ENCODE measurements at regions not wholly inside any gene's neighbourhood (a gene's known extent, or its start where the extent isn't known, plus 50 kb on each side); places are given as distances from the start of the nearest gene placed in this dataset.

GRCh38 chr11:81515566-81515965 lies 1218.1 kb downstream of the FAM181B start:
- Histone ChIP-seq H3K27ac (no peak overlapping the region), H3K79me2 (ENCODE audit: low read depth) (no peaks in the 10 kb centered on the region), H3F3A (ENCODE audit: low read depth) (no peaks in the 10 kb centered on the region), H4K20me1 (ENCODE audit: low read depth) (no peaks in the 10 kb centered on the region), H3K9me3 (ENCODE audit: low read depth) (no peaks in the 10 kb centered on the region), H3K4me3 (no peak overlapping the region), H3K27me3 (no peaks in the 10 kb centered on the region), H3K36me3 (no peaks in the 10 kb centered on the region), H3K4me1 (no peaks in the 10 kb centered on the region), H3K4me2 (no peak overlapping the region), H2AFZ (replicated peaks) (no peak overlapping the region), H3K9ac (no peak overlapping the region)
- no peak overlapping the region for H3K4me3 Mint-ChIP-seq
- DNase-seq (ENCODE audit: low spot score), result no peak
- no peaks in the 10 kb centered on the region for H3K27me3 Mint-ChIP-seq (ENCODE audit: insufficient read depth, low read depth)
- H3K36me3 Mint-ChIP-seq, result no peaks in the 10 kb centered on the region
- no peak overlapping the region for H3K27ac Mint-ChIP-seq
- TF ChIP-seq EZH2 (IDR thresholded peaks at IDR 0.05) (no peak), CTCF (IDR thresholded peaks at IDR 0.05) (no peak)
- no peaks in the 10 kb centered on the region for H3K9me3 Mint-ChIP-seq
- H3K4me1 Mint-ChIP-seq, result no peaks in the 10 kb centered on the region

GRCh38 chr11:81497202-81497804 lies 1236.4 kb downstream of the FAM181B start:
- Mint-ChIP-seq H3K9me3 (no peaks in the 10 kb centered on the region), H3K27me3 (ENCODE audit: insufficient read depth, low read depth) (peaks cover 5% of the 10 kb centered on the region), H3K27ac (no peak overlapping the region), H3K4me3 (no peak overlapping the region), H3K4me1 (peaks cover 15% of the 10 kb centered on the region), H3K36me3 (no peaks in the 10 kb centered on the region)
- Histone ChIP-seq H3K36me3 (no peaks in the 10 kb centered on the region), H3K9ac (no peak overlapping the region), H2AFZ (replicated peaks) (no peak overlapping the region), H3F3A (ENCODE audit: low read depth) (no peaks in the 10 kb centered on the region), H3K79me2 (ENCODE audit: low read depth) (no peaks in the 10 kb centered on the region), H3K27ac (no peak overlapping the region), H3K27me3 (no peaks in the 10 kb centered on the region), H4K20me1 (ENCODE audit: low read depth) (no peaks in the 10 kb centered on the region), H3K4me1 (no peaks in the 10 kb centered on the region), H3K4me3 (no peak overlapping the region), H3K9me3 (ENCODE audit: low read depth) (no peaks in the 10 kb centered on the region), H3K4me2 (no peak overlapping the region)
- DNase-seq (ENCODE audit: low spot score), result peak; percentile 65
- TF ChIP-seq EZH2phosphoT487 (IDR thresholded peaks at IDR 0.05) (no peak), CTCF (IDR thresholded peaks at IDR 0.05) (peak; percentile 80)

- no peak overlapping the region for H2AFZ ChIP-seq (replicated peaks)
- H3K4me1 ChIP-seq, result no peaks in the 10 kb centered on the region
- no peak overlapping the region for H3K4me3 ChIP-seq
- no peak overlapping the region for H3K27ac Mint-ChIP-seq
- H3K27me3 Mint-ChIP-seq (ENCODE audit: insufficient read depth, low read depth), result peaks cover 5% of the 10 kb centered on the region
- no peaks in the 10 kb centered on the region for H3K36me3 ChIP-seq
- no peaks in the 10 kb centered on the region for H3F3A ChIP-seq (ENCODE audit: low read depth)
- no peak overlapping the region for H3K27ac ChIP-seq
- no peaks in the 10 kb centered on the region for H3K79me2 ChIP-seq (ENCODE audit: low read depth)
- H3K4me3 Mint-ChIP-seq, result no peak overlapping the region
- H3K4me1 Mint-ChIP-seq, result peaks cover 15% of the 10 kb centered on the region
- H3K9me3 Mint-ChIP-seq, result no peaks in the 10 kb centered on the region
- H3K9ac ChIP-seq, result no peak overlapping the region
- no peaks in the 10 kb centered on the region for H4K20me1 ChIP-seq (ENCODE audit: low read depth)
- H3K27me3 ChIP-seq, result no peaks in the 10 kb centered on the region
- H3K36me3 Mint-ChIP-seq, result no peaks in the 10 kb centered on the region
- H3K4me2 ChIP-seq, result no peak overlapping the region
- peak; percentile 4 for DNase-seq (ENCODE audit: low spot score)
- TF ChIP-seq EZH2 (IDR thresholded peaks at IDR 0.05) (no peak), CTCF (IDR thresholded peaks at IDR 0.05) (no peak), EZH2phosphoT487 (IDR thresholded peaks at IDR 0.05) (no peak)
- H3K9me3 ChIP-seq (ENCODE audit: low read depth), result no peaks in the 10 kb centered on the region
Observed at GRCh38 chr11:81496601-81497000, 1237.1 kb downstream of the FAM181B start.

All from neural progenitor cell (in vitro differentiated cells).